GM23248 (cell line): ENCODE measurements at regions not wholly inside any gene's neighbourhood (a gene's known extent, or its start where the extent isn't known, plus 50 kb on each side); places are given as distances from the start of the nearest gene placed in this dataset.

Experiments used
- EZH2 ChIP-seq: fragments of 200-600 bp; sonication (generic); IDR thresholded peaks from 2 replicates; pipeline ENCODE4 v1.6.1; 2018; ENCODE audit warnings: antibody characterized with exemption, mild to moderate bottlenecking; ENCODE audit not compliant: insufficient read depth, poor library complexity, severe bottlenecking
- EZH2phosphoT487 ChIP-seq: fragments of 200-600 bp; sonication (generic); IDR thresholded peaks from 2 replicates; pipeline ENCODE4 v1.6.1; 2018; ENCODE audit warnings: antibody characterized with exemption, moderate library complexity, mild to moderate bottlenecking, low read depth; ENCODE audit not compliant: insufficient read depth

DNA sequence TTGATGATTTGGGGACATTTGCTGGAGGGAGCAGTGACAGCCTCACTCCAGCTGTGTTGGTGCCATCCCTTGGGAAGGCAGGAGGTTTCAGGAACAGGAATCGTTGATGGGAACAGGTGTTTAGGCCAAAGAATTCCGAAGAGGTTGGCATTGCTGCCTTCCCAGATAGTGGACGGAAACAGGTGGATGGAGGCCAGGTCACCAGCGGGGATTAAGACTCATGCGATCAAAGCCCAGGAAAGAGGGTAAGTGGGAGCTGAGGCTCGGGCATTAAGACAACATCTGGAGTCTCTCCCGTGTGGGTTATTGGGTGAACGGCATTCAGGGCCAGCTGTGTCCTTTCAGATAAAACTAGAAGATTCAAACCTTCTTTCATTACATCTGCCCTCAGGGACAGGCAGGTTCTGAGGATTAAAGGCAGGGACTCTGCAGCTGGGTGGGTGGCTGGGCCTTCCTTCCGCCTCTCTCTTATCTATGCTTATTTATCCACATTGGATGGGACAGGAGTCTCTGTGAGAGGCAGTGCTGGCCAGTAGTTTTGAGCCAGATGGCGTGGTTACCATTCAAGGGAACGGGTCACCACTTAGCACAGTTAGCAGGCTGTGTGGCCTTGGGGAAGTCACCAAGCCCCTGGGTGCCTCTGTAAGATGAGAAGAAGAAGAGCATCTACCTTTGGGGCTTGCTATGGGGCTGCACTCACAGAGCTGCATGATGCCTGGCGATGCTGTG, 67.6 kb downstream of the INSIG1 start:
- TF ChIP-seq EZH2, result no peak
- TF ChIP-seq EZH2phosphoT487, result no peak
